ENCODE measurements at regions not wholly inside any gene's neighbourhood (a gene's known extent, or its start where the extent isn't known, plus 50 kb on each side); places are given as distances from the start of the nearest gene placed in this dataset.

DNA sequence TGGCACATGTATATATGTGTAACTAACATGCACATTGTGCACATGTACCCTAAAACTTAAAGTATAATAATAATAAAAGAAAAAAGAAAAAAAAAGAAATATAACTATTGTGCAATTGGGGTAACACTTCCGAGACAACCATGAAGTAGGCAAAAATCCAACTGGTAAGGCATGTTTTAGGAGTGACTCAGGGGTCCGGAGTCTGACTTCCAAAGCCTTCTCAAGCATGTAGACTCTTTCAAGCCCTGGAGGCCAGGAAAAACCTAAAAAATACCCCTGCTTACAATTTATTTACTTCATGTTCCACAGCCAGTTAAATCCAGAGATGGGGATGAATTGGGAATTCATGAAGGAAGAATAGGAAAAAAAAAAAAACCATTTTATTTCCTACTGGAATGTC lies 161.3 kb upstream of the PHACTR1 start:
- no peak for DNase-seq

DNA sequence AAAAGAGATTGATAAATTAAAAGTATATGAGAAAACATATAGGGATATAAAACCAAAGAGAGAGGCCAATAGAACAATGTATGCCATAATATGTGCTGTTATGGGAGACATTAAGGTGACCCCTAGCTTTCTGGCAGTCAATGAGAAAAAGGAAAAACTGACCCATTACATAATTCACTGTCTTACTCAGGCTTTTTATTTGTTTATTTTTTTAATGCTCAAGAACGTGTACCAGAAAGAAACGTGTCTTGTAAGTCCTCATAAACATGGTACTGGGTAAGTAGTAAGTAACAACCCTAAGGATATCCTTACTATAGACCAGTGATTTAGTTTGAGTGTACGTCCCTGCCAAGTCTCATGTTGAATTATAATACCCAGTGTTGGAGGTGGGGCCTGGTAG lies 160.8 kb upstream of the PHACTR1 start:
- no peak for DNase-seq

DNA sequence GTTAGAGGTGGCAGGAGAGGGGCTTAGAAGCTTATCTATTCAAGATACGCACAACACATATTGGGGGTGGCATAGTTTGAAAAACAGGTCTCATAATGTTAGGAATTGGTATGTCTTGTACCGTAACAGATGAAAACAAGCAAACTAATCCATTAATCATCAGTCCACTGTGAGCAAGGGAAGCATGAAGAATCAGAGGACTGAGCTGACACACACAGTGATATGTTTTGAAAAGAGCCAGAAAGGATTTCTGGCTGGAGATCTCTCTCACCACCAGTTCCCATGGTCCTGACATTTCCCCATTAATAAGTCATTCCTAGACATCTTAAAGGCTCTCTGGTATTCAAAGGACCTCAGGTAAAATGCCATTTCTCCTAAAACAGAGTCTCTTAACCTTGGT lies 158.8 kb upstream of the PHACTR1 start:
- no peak for DNase-seq

DNA sequence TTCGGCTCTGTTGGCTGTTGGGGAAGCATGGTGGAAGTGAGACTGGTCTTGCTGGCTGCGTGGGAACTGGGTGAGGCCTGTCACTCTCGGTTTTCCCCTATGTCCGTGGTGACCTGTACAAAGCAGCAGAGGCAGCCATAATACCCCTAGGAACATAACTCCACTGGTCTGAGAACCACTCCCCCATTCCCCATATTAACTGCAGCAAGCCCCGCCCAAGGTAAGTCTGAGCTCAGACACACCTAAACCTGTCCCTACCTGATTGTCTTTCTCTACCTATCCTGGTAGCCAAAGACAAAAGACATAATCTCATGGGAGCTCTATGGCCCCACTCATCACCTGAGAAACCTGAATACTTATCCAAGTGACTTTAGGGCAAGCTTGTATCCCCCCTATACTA lies 156.3 kb upstream of the PHACTR1 start:
- no peak for DNase-seq

DNA sequence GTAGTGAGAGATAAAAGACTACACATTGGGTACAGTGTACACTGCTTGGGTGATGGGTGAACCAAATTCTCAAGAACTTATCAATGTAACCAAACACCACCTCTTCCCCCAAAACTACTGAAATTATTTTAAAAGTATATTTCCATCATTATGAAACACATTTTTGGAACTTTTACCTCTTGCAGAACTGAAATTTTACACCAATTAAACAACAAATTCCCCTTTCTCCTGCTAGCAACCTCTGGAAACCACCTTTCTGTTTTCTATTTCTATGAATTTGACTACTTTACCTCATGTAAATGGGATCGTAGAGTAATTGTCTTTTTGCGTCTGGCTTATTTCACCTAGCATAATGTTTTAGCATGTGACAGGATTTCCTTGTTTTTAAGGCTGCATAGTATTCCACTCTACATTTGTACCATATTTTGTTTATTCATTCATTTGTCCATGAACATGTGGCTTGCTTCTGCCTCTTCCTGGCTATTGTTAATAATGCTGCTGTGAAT lies 149.9 kb upstream of the PHACTR1 start:
- DNase-seq, result no peak

DNA sequence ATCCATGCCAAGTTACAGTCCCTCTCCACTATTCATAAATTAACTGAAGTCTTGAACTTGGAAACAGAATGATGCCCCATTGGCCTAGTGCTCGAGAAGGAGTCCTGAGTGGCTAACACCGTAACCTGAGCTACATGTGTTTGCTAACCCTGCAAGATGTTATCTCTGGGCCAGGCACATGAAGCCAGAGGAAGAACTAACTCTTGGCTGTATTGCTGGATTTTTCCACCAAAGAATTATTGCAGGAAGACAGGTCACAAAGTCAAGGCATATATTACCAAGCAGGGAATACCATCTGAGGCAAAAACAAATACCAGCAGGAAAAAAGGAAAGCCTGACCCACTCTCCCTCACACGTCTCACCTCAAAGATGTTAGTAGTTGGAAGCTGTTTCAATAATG lies 148.9 kb upstream of the PHACTR1 start:
- DNase-seq, result no peak

DNA sequence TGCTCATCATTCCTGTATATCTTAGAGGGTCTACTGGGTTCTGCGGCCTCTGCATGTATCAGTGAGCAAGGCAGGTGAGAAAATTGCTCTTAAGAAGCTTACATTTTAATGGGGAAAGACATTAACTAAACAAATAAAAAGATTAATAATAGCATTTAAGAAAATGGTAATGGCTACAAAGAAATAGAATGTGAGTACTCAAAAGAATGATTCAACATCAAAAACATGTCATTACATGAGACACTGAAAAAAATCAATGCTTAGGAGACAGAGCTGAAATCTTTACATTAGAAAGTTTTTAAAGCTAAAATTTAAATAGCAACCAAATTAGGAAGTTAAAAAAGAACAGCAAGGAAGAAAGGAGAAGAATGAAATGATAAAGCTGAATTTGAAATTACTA lies 146.9 kb upstream of the PHACTR1 start:
- no peak for DNase-seq

DNA sequence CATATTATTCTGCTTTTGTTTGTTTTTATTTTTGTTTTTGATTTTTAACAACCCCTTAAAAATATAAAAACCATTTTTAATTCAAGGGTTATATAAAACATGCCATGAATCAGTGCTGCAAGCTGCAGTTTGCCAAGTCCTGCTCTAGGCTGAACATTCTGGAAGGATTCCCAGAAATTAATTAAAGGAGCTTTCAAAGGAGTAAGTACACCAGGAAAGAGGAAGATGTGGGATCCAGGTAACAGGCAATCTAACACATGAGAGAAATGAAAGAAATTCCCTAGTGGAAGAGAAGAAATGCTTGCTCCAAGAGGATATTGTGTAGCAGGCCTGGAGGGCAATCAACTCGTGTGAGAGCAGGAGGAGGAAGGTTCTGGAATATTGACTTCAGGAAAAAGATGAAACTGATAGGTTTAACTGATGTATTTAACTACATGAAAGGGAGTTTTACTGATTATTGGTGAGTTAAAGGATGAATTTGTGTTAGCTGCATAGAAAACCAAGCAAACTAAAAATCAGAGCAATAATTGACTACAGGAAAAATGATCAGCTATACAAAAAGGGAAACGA lies 146.0 kb upstream of the PHACTR1 start:
- no peak for DNase-seq

DNA sequence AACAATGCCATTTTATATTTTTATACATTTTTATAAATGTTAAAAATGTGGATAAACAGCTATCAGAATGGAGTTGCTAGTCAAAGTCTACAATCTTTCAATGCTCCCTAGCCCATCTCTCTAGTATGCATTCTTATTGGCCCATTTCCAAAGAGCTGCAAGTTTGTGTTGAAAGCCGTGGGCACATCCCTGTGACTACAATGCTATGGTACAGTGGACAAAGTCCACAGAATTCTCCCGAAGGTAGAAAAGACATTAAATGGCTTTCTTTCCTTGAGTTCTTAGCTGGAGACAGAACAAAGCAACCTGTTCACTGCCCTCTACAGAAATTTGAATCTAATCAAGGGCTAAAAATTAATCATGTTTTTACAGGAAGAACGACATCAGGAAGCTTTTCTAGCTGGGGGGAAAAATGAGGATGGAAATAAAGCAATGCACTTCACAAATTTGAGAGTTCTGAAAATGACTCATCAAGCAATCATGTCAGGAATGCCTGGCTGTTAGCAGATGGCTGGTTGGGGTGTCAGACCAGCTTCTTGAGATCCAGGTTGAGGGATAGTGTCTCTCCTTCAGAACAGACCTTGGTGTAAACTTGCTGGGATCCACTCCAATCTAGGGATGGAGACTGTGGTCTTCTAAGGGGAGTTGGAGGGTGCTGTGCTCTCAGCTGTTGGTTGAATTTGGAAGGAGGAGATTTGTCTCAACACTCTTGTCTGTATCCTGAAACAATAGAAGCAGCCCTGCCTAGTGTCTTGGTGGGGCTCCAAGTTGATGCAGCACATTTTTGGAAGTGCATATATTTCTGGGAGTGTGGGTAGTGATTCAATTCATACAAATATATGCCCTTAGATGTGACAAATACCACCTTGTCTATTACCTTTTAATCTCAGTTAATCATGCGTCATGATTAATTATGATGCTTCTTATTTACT lies 143.4 kb upstream of the PHACTR1 start:
- no peak for DNase-seq

DNA sequence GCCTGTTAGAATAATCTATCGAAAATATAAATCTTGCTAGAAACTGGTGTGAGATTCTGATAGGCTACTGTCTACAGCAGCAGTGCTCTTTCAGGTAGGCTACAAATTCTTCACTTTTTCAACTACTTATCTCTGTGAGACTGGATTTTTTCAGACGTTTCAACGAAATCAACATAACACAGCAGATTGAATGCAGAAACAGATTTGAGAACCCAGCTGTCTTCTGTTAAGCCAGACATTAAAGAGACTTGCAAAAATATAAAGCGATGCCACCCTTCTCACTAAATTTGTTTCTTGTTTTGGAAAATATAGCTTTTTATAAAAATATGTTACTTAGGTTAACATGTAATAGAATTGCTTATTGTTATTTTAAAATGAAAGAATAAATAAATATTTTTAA lies 140.6 kb upstream of the PHACTR1 start:
- no peak for DNase-seq

DNA sequence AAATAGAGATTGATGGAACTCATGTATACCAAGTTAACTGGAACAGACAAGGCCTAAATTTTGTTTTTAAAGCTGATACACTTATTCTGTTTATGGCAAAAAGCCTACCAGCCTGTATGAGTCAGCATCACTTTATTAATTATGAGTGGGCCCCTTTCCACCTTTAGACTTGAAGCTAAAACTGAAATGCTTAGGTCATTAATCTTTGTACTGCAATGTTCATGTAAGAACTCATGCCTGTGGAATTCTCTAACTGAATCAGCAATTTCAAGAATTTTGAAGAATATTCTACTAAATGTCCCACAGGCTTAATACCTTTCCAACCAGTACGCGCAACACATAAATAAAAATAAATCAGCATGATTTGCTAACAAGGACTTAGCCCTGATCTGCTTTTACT lies 140.2 kb upstream of the PHACTR1 start:
- no peak for DNase-seq

DNA sequence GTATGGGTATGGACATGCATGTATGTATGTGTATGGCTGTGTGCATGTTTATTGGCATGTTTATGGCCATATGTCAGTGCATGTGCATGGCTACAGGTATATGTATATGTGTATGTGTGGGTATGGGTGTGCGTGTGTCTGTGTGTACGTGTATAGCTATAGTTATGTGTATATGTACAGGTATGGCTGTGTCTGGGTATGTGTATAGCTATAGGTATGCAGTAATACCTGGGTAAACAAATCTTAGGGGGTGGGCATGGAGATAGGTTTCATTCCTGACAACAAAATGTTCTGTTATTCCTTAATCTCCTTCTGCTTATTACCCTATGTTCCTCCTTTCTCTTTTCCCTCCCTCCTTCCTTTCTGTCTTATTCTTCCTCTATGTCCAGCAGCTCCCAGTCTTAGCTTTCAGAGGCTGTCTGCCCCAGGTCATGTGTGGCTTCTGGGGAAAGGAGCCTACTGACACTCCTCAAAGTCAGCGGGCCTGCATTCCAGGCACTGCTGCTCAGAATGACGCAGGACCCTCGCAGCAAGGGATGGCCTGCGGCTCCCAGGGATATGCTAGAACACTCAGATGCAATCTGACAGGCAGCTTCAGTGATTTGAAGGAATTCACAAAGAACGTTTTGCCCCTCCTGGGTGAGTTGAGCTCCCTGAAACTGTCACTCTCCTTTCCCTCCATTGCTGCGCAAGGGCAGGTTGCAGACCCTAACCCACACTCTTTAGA lies 139.3 kb upstream of the PHACTR1 start:
- DNase-seq, result no peak

DNA sequence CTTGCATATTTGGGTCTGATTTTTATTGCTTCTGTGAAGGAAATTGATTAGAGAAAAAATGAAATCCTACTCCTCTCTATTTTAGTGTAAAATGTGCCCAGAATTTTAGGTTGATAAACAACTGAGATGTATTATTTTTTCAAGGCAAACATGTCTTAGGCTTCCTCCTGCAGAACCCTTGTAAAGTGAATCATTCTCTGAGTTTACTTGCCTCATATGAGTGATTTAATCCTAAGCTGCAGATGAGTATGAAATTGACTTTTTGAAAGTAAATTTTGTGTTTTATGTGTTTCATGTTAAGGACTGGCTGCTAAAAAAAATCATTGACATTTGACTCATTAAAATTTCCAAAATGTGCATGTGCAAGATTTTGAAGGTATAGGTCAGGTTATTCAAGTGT lies 138.5 kb upstream of the PHACTR1 start:
- DNase-seq, result no peak

DNA sequence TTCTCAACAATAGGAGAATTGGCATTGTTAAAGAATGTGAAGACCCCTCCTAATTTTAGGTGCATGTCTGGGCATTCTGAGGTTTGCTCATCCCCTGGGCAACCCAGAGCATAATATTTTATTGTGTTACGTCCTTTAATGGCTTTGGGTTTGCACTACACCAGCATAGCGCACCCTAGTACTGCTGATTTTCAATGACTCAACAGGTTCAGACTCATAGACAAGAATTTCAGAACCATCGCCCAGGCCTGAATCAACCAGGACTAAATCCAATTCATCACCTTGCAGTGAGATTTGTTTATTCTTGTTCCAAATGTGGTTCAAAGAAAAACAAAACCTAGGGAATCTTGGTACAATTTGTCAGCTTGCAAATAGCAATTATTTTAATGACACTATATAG lies 137.8 kb upstream of the PHACTR1 start:
- DNase-seq, result no peak

DNA sequence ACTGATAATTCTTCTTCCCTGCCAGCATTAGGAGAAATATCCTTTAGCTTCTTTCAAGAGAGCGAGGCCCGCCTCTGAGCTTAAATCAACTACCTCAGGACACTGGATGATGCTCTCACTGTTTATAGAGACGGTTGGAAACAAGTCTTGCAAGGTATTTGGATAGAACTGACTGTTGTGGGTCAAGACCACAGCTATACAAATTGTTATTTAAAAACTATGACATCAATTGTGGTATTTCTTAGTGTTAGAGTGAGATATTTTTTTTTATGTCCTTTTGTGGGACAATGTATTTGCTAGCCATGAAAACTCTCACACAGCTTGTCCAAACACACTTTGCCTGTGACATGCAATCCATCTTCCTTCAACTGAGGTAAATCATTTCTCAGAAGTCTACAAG lies 136.3 kb upstream of the PHACTR1 start:
- DNase-seq, result no peak

DNA sequence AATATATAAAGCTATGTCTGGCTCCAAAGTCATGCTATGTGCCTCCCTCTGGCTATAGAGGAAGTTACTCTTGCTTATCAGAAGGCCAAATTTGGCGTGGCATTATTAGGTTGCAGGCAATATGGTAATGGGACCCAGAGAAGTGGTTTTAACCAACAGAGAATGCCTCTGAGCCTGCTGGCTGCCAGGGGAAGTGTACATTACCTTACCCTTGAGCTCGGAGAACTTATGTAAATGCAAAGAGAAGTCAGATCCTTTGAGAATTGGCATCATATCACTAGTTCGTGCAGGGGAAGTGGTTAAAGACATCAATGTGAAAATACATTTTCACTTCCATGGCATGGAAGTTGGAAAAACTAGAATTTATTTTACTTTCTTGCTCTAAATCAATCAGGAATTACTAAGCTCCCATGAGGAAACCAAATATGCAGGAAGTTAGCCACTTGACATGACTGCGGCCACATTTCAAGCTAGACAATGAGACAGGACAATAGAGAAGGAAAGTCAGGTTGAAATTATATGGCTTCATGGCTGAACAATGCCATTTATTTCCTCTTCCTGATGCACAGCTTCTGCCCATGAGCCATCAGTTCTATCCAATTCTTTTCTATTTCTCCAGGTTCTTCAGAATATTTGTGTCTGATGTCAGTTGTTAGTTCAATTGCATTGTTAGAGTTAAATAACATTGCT lies 134.0 kb upstream of the PHACTR1 start:
- no peak for DNase-seq

DNA sequence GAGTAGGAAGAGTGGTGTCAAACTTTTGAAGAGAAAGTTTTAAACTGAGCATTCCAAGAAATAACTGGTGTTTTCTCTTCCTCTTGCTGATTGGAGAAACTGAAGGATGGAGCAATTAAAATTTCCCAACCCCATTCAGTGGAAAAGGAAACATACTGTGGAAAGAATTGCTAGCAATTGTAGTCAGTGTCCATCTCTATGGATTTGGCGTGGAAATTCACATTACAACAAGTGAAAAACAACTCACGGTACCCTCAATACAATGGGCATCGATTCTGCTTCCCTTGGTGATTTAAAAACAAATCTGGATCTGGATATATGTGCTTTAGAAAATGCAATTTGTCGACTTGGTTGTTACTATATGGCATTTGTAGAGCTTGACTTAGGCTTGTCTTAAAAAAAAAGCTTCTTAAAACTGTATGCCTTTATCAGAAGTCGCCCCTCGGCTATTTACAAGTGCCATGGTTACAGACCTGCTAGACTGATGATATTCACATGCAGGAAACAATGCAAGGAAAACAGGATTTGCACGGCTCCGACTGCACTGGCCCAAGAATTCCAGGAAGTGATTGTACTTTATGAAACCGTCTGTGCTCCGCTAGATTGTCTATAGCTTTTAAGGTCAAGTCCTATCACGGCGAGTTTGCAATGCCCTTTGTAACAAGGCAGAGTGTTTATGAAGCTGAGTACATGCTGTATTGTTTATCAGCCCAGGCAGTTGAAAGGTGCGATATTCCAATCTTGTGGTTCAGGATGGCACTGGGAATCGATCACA lies 131.7 kb upstream of the PHACTR1 start:
- no peak for DNase-seq

DNA sequence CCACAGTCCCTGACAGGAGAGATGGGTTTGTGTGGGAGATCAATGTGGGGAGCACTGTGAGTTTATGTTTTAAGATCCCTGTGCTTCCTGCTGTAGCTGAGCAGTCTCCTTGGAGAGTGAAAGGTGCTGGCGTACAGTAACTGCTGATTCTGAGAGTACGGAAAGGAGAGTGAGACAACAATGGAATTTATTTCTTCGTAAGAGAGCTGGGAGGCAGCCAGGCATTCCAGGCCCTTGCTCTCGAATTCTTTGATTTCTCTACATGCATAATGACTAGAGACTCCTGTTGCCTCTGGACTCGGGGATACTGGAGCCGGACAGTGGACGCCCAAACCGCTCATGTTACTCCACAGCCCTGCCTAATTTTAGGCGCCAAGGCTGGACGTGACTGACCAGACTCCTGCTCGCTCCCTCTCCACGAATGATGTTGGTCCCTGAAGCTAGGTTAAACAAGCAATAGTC lies 131.0 kb upstream of the PHACTR1 start:
- DNase-seq, result no peak

DNA sequence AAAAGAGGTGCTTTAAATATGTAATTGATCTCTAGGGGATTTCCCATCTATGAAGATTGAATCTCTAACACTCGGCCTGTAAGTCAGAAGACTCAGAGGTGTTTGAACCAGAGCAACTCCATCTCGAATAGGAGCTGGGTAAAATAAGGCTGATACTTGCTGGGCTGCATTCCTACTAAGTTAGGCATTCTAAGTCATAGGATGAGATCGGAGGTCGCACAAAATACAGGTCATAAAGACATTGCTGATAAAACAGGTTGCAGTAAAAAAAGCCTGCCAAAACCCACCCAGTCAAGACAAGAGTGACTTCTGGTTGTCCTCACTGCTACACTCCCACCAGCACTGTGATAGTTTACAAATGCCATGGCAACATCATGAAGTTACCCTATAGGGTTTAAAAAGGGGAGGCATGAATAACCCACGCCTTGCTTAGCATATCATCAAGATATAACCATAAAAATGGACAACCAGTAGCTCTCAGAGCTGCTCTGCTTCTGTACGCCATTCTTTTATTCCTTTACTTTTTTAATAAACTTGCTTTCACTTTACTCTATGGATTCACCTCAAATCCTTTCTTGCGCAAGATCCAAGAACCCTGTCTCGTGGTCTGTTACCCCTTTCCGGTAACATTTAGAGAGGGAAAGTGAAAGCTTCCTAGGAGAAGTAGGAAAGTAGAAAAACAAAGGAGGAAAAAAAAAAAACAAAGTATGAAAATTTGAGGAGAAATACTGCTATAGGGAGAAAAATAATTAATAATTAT lies 129.7 kb upstream of the PHACTR1 start:
- DNase-seq, result peak in 1 of 2 experiments; percentile 8

DNA sequence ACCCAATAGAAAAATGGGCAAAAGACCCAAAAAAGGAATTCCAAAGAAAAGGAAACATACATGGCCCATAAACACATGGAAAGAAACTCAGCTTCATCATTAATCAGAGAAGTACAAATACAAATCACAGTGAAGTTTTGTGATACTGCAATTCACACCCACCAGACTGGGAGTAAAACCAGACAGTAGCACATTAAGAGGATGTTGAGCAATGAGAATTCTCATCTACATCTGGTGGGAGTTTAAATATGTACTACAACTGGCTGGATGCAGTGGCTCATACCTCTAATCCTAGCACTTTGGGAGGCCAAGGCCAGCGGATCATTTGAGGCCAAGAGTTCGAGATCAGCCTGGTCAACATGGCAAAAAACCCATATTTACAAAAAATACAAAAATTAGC lies 125.7 kb upstream of the PHACTR1 start:
- no peak for DNase-seq

DNA sequence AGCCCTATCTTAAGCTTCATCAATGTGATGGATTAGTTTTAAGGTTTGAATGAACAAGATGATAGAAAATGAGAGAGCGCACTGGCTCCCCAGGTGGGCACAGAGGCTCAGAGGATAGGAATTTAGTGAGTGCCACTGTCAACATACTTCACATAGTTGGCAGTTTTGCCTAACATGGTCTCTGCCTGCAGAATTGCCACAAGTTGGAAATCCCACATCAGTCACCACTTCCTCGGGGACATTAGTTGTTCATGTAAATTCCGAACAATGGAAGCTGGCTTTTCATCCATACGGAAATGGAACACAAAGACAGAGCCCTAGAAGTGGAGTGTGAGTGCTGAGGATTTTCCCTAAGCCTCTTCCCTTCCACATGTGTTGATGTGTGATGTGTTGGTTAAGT lies 123.9 kb upstream of the PHACTR1 start:
- no peak for DNase-seq

Data from NCI-H526 (cell line).